Muscle layer of colon (tissue), 2 donors: ENCODE measurements at regions not wholly inside any gene's neighbourhood (a gene's known extent, or its start where the extent isn't known, plus 50 kb on each side); places are given as distances from the start of the nearest gene placed in this dataset.

Experiments used
- H3K27ac ChIP-seq: one replicate; pipeline ENCODE4 v1.7.0; 2013; ENCODE audit warnings: low read depth, mild to moderate bottlenecking, low read length, moderate library complexity
- H3K27me3 ChIP-seq, 2 donors: one replicate each; pipeline ENCODE4 v1.7.0; 2013; ENCODE audit warnings: low read length in 2 of 2, mild to moderate bottlenecking in 2 of 2; ENCODE audit not compliant: insufficient read depth in 2 of 2, control insufficient read depth in 1 of 2
- H3K36me3 ChIP-seq: one replicate; pipeline ENCODE4 v1.7.0; 2013; ENCODE audit warnings: mild to moderate bottlenecking, low read length; ENCODE audit not compliant: insufficient read depth
- H3K4me1 ChIP-seq: one replicate; pipeline ENCODE4 v1.7.0; 2013; ENCODE audit warnings: mild to moderate bottlenecking, low read length; ENCODE audit not compliant: insufficient read depth
- H3K4me3 ChIP-seq, 2 donors: one replicate each; pipeline ENCODE4 v1.7.0; 2013; ENCODE audit warnings: low read length in 2 of 2, low read depth in 1 of 2, mild to moderate bottlenecking in 1 of 2, moderate library complexity in 1 of 2
- H3K9ac ChIP-seq: one replicate; pipeline ENCODE4 v1.7.0; 2013; ENCODE audit warnings: low read length
- H3K9me3 ChIP-seq: one replicate; pipeline ENCODE4 v1.7.0; 2013; ENCODE audit warnings: mild to moderate bottlenecking, low read length
- donor health status: abdominal sarcoma.
- donor health status: Adenocarcinoma of cecum.

DNA sequence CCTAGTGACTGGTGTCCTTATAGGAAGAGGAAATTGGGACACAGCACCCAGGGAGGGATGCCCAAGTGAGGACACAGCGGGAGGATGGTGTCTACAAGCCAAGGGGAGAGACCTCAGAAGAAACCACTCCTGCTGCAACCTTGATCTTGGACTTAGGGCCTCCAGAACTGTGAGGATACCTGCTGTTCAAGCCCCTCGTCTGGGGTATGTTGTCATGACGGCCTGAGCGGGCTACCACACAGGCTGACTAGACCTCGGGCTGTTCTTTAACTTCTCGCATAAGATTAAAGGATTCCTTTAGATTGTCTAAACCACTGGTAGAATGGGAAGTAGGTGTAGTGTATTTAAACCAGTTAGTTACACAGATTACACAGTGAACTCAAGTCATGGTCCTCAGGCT, 138.3 kb downstream of the ASB1 start:
- H3K27ac ChIP-seq: no peak overlapping the region
- H3K36me3 ChIP-seq: no peaks in the 10 kb centered on the region
- no peaks in the 10 kb centered on the region for H3K9me3 ChIP-seq
- H3K27me3 ChIP-seq: no peaks in the 10 kb centered on the region
- no peak overlapping the region for H3K9ac ChIP-seq
- no peaks in the 10 kb centered on the region for H3K4me1 ChIP-seq
- no peak overlapping the region for H3K4me3 ChIP-seq

DNA sequence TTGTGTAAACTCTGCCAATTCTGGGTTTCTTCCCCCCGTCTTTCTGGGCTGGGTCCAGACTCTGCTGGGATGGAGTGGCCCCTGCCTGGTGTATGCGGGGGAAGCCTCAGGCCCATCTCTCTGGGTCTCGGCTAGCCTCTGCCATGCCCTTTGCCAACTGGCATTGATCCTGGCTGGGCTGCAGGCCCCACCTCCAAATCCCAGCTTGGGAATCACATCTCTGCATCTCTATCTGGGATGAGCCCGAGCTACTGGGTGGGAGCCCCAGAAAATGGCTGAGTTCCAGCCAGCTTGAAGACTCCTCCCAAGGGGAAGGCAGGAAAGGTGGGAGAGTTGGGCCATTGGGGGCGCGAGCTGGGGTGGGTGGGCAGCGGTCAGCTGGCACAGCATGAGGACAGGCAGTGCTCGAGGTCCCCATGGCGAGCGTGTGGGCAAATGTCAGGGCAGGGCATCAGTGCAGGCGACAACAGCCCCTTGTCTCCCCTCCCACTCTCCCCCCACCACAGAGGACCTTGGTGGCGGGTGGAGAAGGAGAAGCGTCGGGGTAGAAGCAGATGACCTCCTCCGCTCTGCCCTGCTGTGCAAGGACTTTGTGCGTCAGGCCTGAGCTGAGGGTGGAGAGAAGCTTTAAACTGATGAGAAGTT, 139.4 kb downstream of the ASB1 start:
- H3K4me1 ChIP-seq: no peaks in the 10 kb centered on the region

GRCh38 chr2:238567067-238567855, 140.5 kb downstream of the ASB1 start:
- Histone ChIP-seq H3K27ac (no peak overlapping the region), H3K4me1 (no peaks in the 10 kb centered on the region), H3K27me3 (no peaks in the 10 kb centered on the region), H3K9ac (no peak overlapping the region), H3K9me3 (no peaks in the 10 kb centered on the region), H3K36me3 (no peaks in the 10 kb centered on the region), H3K4me3 (no peak overlapping the region)

More for the DNA sequence above, 139.4 kb downstream of the ASB1 start:
- no peak overlapping the region for H3K9ac ChIP-seq
- no peak overlapping the region for H3K27ac ChIP-seq
- no peaks in the 10 kb centered on the region for H3K9me3 ChIP-seq
- no peaks in the 10 kb centered on the region for H3K27me3 ChIP-seq
- no peaks in the 10 kb centered on the region for H3K36me3 ChIP-seq
- no peak overlapping the region for H3K4me3 ChIP-seq

GRCh38 chr2:238567996-238568395, 141.3 kb downstream of the ASB1 start:
- Histone ChIP-seq H3K4me1 (no peaks in the 10 kb centered on the region), H3K27me3 (no peaks in the 10 kb centered on the region), H3K27ac (no peak overlapping the region), H3K36me3 (no peaks in the 10 kb centered on the region), H3K9ac (no peak overlapping the region), H3K4me3 (no peak overlapping the region), H3K9me3 (no peaks in the 10 kb centered on the region)

- H3K36me3 ChIP-seq: no peaks in the 10 kb centered on the region
- no peaks in the 10 kb centered on the region for H3K4me1 ChIP-seq
- no peaks in the 10 kb centered on the region for H3K27me3 ChIP-seq
- H3K9me3 ChIP-seq: no peaks in the 10 kb centered on the region
- no peak overlapping the region for H3K4me3 ChIP-seq
- no peak overlapping the region for H3K27ac ChIP-seq
- no peak overlapping the region for H3K9ac ChIP-seq
Measured at GRCh38 chr2:238568455-238569440, 142.0 kb downstream of the ASB1 start.

- Histone ChIP-seq H3K27ac (no peak overlapping the region), H3K9ac (no peak overlapping the region)
Measured at GRCh38 chr2:238569507-238570195, 142.9 kb downstream of the ASB1 start.

GRCh38 chr2:238570391-238570790, 143.7 kb downstream of the ASB1 start:
- Histone ChIP-seq H3K27ac (no peak overlapping the region), H3K36me3 (no peaks in the 10 kb centered on the region)

More at GRCh38 chr2:238569507-238570195, 142.9 kb downstream of the ASB1 start:
- Histone ChIP-seq H3K4me1 (no peaks in the 10 kb centered on the region), H3K4me3 (no peak overlapping the region), H3K27me3 (no peaks in the 10 kb centered on the region), H3K36me3 (no peaks in the 10 kb centered on the region), H3K9me3 (no peaks in the 10 kb centered on the region)

DNA sequence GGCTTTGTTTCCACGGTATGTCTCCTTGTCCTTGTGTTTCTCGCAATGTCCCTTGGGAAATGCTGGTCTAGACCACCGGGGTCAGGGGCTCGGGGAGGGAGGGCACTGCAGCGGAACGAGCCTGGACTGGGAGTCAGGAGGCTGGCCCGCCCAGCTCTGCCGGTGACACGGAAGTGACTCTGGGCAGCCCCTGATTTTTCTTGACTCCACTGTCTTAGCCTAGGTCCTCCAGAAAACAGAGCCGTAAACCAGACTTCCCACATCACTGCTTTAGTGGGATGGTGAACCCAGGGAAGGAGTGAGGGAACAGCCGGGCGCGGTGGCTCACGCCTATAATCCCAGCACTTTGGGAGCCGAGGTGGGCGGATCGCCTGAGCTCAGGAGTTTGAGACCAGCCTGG, 144.2 kb downstream of the ASB1 start:
- Histone ChIP-seq H3K4me3 (no peak overlapping the region), H3K9ac (no peak overlapping the region), H3K36me3 (no peaks in the 10 kb centered on the region), H3K27me3 (no peaks in the 10 kb centered on the region), H3K27ac (no peak overlapping the region), H3K9me3 (no peaks in the 10 kb centered on the region), H3K4me1 (no peaks in the 10 kb centered on the region)

More at GRCh38 chr2:238570391-238570790, 143.7 kb downstream of the ASB1 start:
- Histone ChIP-seq H3K4me3 (no peak overlapping the region), H3K9me3 (no peaks in the 10 kb centered on the region), H3K27me3 (no peaks in the 10 kb centered on the region), H3K4me1 (no peaks in the 10 kb centered on the region), H3K9ac (no peak overlapping the region)

DNA sequence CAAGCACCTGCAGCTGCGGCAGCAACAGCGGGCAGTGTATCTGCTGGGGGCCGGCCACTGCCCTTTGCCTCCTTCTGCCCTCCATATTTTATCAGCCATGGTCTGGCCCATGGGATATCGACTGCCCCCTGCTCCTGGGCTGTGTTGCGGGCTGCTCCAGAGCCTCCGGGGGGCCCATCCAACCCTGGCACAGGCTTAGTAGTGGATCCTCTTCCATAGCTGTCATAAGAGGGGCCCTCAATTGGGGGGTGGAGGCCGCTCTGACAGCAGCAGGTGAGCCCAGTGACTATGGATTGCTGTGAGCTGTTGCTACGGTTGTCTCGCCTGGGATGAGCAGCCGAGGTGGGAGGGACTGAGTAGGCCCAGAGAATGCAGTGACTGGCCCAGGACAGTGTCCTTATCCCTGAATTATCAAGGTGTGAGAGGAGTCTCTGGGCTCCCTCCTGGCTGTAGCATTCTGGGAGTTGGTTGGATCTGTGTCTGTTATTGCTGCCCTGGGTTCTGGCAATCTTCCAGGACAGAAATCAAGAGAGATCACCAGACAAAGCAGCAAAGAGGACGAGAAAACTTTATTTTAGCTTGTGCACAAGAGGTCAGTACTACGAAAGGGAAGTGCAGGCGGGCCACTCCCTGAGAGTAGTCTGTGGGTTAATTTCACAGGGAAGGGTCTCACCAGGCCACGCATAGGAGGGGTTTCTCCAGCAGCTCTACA, 145.1 kb downstream of the ASB1 start:
- Histone ChIP-seq H3K27me3 (no peaks in the 10 kb centered on the region), H3K9ac (no peak overlapping the region), H3K4me3 (no peak overlapping the region), H3K9me3 (no peaks in the 10 kb centered on the region), H3K36me3 (no peaks in the 10 kb centered on the region), H3K27ac (no peak overlapping the region), H3K4me1 (no peaks in the 10 kb centered on the region)

GRCh38 chr2:238573065-238573778, 146.5 kb downstream of the ASB1 start:
- H3K4me3 ChIP-seq: no peak overlapping the region
- H3K27me3 ChIP-seq: no peaks in the 10 kb centered on the region
- no peak overlapping the region for H3K9ac ChIP-seq
- no peaks in the 10 kb centered on the region for H3K36me3 ChIP-seq
- H3K4me1 ChIP-seq: no peaks in the 10 kb centered on the region
- H3K9me3 ChIP-seq: no peaks in the 10 kb centered on the region
- H3K27ac ChIP-seq: no peak overlapping the region
